ENCODE measurements at regions not wholly inside any gene's neighbourhood (a gene's known extent, or its start where the extent isn't known, plus 50 kb on each side); places are given as distances from the start of the nearest gene placed in this dataset.

DNA sequence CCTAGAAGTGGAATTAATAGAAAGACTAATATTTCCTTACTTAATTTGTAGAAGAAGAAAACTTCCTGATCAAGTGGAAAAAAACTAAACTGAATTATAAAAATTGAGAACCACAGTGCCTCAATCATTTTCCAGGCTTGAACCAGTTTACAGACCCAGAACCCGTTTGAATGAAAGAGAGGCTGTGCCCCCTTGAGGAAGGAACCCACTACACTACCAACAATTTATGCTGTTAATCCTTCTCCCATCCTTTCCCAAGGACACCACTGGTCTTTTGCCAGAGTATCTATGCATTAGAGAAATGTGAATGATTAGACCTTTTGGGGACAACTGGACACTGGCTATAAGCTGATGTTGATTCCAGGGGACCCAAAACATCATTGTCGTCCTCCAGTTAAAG is 842.6 kb downstream of the TECRL start:
- WGBS (ENCODE audit: extremely low coverage, insufficient read length, low lambda C conversion rate) = no CpG with 5 or more reads among the region's 2 CpGs
- H3K27ac Mint-ChIP-seq = no peak overlapping the region

More for the DNA sequence above, 842.6 kb downstream of the TECRL start:
- H3K4me1 Mint-ChIP-seq = no peaks in the 10 kb centered on the region
- Histone ChIP-seq H3K14ac (ENCODE audit: insufficient read depth, low read length) (no peak overlapping the region), H2AFZ (ENCODE audit: low read length) (no peak overlapping the region), H4K91ac (ENCODE audit: insufficient read length, low read depth, low read length) (no peak overlapping the region), H2BK12ac (ENCODE audit: insufficient read length, low read depth, low read length) (no peak overlapping the region), H3K79me1 (ENCODE audit: insufficient read depth, low read depth, low read length, poor library complexity, severe bottlenecking) (no peaks in the 10 kb centered on the region), H3K4me2 (ENCODE audit: insufficient read depth, insufficient read length, low read length) (no peak overlapping the region), H2AK5ac (ENCODE audit: insufficient read length, low read length) (no peak overlapping the region), H2BK5ac (ENCODE audit: insufficient read length, low read length) (no peak overlapping the region), H4K8ac (replicated peaks; ENCODE audit: insufficient read length, low read depth, low read length) (no peak overlapping the region), H3K23ac (ENCODE audit: insufficient read length, low read depth, low read length) (no peak overlapping the region), H3K79me2 (ENCODE audit: insufficient read depth, low read length) (no peaks in the 10 kb centered on the region), H3K56ac (ENCODE audit: insufficient read length, low read depth, low read length) (no peak overlapping the region), H4K20me1 (ENCODE audit: control insufficient read depth, insufficient read depth, insufficient read length) (no peaks in the 10 kb centered on the region), H3K27ac (ENCODE audit: insufficient read length, low read depth, low read length) (no peak overlapping the region), H3K27me3 (ENCODE audit: insufficient read depth, low read length) (no peaks in the 10 kb centered on the region), H3K9ac (ENCODE audit: extremely low read depth, insufficient read length, low read length) (no peak overlapping the region), H2BK120ac (ENCODE audit: low read depth, low read length, poor library complexity, severe bottlenecking) (no peak overlapping the region), H3K9me3 (ENCODE audit: control insufficient read depth, low read depth, low read length) (no peaks in the 10 kb centered on the region), H3K4ac (ENCODE audit: low read depth, low read length) (no peak overlapping the region), H2BK15ac (ENCODE audit: low read depth, low read length) (no peak overlapping the region), H3T11ph (ENCODE audit: low read length) (no peak overlapping the region), H2BK20ac (ENCODE audit: low read depth, low read length, poor library complexity, severe bottlenecking) (no peak overlapping the region), H3K23me2 (ENCODE audit: insufficient read length, low read depth, low read length, poor library complexity, severe bottlenecking) (no peaks in the 10 kb centered on the region), H3K18ac (ENCODE audit: insufficient read length, low read depth, low read length) (no peak overlapping the region), H3K4me1 (ENCODE audit: insufficient read depth, low read length) (no peaks in the 10 kb centered on the region), H4K5ac (ENCODE audit: insufficient read length, low read depth, low read length) (no peak overlapping the region)
- no peak overlapping the region for H3K4me3 Mint-ChIP-seq
- H3K27me3 Mint-ChIP-seq (ENCODE audit: low read depth) = no peaks in the 10 kb centered on the region; the same call in 1 of the 2 replicates
- no peak for DNase-seq
- H3K9me3 Mint-ChIP-seq = peaks cover 0 to 10% of the 10 kb centered on the region in 2 experiments; a peak in 2 of 5 replicates
- H3K36me3 Mint-ChIP-seq (ENCODE audit: insufficient read depth in 1 of 3, low read depth in 3 of 3) = peaks cover 0 to 2% (median 0%) of the 10 kb centered on the region in 3 experiments; a peak in 2 of 7 replicates
- TF ChIP-seq, protein P1, sequence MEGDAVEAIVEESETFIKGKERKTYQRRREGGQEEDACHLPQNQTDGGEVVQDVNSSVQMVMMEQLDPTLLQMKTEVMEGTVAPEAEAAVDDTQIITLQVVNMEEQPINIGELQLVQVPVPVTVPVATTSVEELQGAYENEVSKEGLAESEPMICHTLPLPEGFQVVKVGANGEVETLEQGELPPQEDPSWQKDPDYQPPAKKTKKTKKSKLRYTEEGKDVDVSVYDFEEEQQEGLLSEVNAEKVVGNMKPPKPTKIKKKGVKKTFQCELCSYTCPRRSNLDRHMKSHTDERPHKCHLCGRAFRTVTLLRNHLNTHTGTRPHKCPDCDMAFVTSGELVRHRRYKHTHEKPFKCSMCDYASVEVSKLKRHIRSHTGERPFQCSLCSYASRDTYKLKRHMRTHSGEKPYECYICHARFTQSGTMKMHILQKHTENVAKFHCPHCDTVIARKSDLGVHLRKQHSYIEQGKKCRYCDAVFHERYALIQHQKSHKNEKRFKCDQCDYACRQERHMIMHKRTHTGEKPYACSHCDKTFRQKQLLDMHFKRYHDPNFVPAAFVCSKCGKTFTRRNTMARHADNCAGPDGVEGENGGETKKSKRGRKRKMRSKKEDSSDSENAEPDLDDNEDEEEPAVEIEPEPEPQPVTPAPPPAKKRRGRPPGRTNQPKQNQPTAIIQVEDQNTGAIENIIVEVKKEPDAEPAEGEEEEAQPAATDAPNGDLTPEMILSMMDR (conservative IDR thresholded peaks at IDR 0.05) = peak; percentile 40; the same call in 2 of the 3 replicates

All from H9 (cell line).